ENCODE measurements at regions not wholly inside any gene's neighbourhood (a gene's known extent, or its start where the extent isn't known, plus 50 kb on each side); places are given as distances from the start of the nearest gene placed in this dataset.

DNA sequence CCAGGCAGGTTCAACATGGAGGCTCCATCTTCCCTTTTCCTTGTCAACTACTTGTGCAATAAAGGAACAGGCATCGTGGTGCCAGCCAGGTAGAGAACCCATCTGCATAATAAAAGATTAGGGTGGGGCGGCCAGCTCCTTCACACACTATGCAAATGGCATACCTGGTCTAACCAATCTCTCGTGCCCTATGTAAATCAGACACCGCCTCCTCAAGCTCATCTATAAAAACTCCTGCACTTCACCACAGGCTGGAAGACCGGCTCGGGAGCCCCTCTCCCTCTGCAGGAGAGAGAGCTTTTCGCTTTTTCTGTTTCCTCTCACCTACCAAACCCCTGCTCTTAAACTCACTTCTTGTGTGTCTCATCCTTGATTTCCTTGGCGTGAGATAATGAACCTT lies 244.3 kb upstream of the PUM3 start:
- intact Hi-C loops (cut with DNase I), result no loop called here
- 71 to 88% methylated on average over 8 of the region's 8 CpGs for WGBS, 2 donors

DNA sequence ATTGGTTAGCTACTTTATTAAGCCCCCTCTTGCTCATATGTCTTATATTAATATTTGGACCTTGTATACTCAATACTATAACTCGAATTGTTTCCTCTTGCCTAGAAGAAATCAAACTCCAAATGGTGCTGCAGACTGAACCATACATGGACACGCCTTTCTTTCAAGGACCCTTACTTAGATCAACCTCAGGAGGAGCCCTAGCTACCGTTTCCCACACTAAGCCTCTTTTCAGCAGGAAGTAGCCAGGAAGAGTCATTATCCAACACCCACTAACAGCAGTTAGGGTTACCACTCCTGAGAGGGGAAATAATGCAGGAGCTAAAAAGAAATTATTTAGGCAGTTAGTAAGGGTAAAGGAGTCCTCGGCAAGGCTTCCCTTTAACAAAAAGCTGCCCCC lies 243.8 kb upstream of the PUM3 start:
- Histone ChIP-seq H3K36me3 (no peaks in the 10 kb centered on the region), H3K9me3 (no peaks in the 10 kb centered on the region), H3K4me1 (no peaks in the 10 kb centered on the region), H3K27ac (no peak overlapping the region), H3K27me3 (no peaks in the 10 kb centered on the region), H3K4me3 (no peak overlapping the region)
- TF ChIP-seq POLR2A (IDR thresholded peaks at IDR 0.05), result no peak
- TF ChIP-seq, protein P1, sequence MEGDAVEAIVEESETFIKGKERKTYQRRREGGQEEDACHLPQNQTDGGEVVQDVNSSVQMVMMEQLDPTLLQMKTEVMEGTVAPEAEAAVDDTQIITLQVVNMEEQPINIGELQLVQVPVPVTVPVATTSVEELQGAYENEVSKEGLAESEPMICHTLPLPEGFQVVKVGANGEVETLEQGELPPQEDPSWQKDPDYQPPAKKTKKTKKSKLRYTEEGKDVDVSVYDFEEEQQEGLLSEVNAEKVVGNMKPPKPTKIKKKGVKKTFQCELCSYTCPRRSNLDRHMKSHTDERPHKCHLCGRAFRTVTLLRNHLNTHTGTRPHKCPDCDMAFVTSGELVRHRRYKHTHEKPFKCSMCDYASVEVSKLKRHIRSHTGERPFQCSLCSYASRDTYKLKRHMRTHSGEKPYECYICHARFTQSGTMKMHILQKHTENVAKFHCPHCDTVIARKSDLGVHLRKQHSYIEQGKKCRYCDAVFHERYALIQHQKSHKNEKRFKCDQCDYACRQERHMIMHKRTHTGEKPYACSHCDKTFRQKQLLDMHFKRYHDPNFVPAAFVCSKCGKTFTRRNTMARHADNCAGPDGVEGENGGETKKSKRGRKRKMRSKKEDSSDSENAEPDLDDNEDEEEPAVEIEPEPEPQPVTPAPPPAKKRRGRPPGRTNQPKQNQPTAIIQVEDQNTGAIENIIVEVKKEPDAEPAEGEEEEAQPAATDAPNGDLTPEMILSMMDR (IDR thresholded peaks at IDR 0.05), result no peak
- no peak for TF ChIP-seq POLR2AphosphoS5 (IDR thresholded peaks at IDR 0.05)
- TF ChIP-seq EP300 (IDR thresholded peaks at IDR 0.05), result no peak
- no peak for DNase-seq
- intact Hi-C loops (cut with DNase I), result no loop called here
- WGBS, 2 donors, result 69 to 85% methylated on average over 4 of the region's 4 CpGs

More for the DNA sequence above, 244.3 kb upstream of the PUM3 start:
- Histone ChIP-seq H3K4me3 (no peak overlapping the region), H3K27ac (no peak overlapping the region), H3K4me1 (no peaks in the 10 kb centered on the region), H3K27me3 (no peaks in the 10 kb centered on the region), H3K9me3 (no peaks in the 10 kb centered on the region), H3K36me3 (no peaks in the 10 kb centered on the region)
- no peak for DNase-seq
- TF ChIP-seq POLR2AphosphoS5 (IDR thresholded peaks at IDR 0.05) (no peak), POLR2A (IDR thresholded peaks at IDR 0.05) (no peak), EP300 (IDR thresholded peaks at IDR 0.05) (no peak)
- TF ChIP-seq, protein P1 (IDR thresholded peaks at IDR 0.05), result no peak

DNA sequence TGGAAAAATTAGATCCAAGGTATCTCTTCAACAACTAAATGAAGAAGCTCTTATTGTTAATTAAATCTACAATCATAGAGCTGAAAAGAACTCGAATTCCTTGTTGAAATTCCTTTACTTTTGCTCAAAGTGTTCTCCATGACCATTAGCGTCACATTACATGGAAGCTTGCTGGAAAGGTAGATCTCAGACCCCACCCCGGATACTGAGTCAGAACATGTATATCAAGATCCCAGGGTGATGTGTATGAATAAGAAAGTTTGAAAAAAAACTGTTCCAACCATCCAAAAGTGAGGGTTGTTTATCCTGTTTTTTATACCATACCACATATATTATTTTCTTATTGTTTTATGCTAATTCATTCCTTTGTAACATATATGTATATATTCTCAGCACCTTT lies 237.1 kb upstream of the PUM3 start:
- intact Hi-C loops (cut with DNase I), result no loop called here
- H3K4me3 ChIP-seq, result no peak overlapping the region
- no peak overlapping the region for H3K27ac ChIP-seq
- 70 to 87% methylated on average over 3 of the region's 3 CpGs for WGBS, 2 donors
- H3K27me3 ChIP-seq, result no peaks in the 10 kb centered on the region
- DNase-seq, result no peak
- H3K4me1 ChIP-seq, result no peaks in the 10 kb centered on the region
- H3K36me3 ChIP-seq, result no peaks in the 10 kb centered on the region
- H3K9me3 ChIP-seq, result peaks cover 0 to 5% (median 0%) of the 10 kb centered on the region in 4 donors
- TF ChIP-seq POLR2A (IDR thresholded peaks at IDR 0.05), result no peak
- TF ChIP-seq EP300 (IDR thresholded peaks at IDR 0.05), result no peak
- TF ChIP-seq, protein P1 (IDR thresholded peaks at IDR 0.05), result no peak
- no peak for TF ChIP-seq POLR2AphosphoS5 (IDR thresholded peaks at IDR 0.05)

DNA sequence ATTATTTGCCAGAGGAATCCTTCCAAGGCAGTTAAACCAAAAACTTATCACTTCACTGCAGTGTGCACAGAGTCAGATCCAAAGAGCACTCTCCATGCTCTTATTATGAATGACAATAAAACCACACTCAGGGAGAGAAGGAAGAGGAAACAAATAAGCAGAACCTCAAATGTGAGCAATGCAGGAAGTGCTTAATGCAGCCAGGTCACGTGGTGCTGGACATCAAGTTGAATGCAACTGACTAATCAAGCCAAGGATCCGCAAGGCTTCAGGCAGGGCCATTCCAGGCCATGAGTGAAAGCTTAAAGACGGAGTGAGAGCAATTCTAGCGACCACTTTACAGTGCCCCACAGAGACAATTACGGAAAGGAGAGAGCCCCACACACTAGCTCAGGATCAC lies 230.4 kb upstream of the PUM3 start:
- H3K27ac ChIP-seq, result no peak overlapping the region
- intact Hi-C loops (cut with DNase I), result no loop called here
- WGBS, 2 donors, result 71 to 75% methylated on average over 5 of the region's 5 CpGs

More for the DNA sequence above, 230.4 kb upstream of the PUM3 start:
- DNase-seq, result no peak
- Histone ChIP-seq H3K27me3 (no peaks in the 10 kb centered on the region), H3K9me3 (peaks cover 0 to 5% (median 0%) of the 10 kb centered on the region in 4 donors), H3K36me3 (no peaks in the 10 kb centered on the region), H3K4me1 (no peaks in the 10 kb centered on the region), H3K4me3 (no peak overlapping the region)
- TF ChIP-seq EP300 (IDR thresholded peaks at IDR 0.05), result no peak
- TF ChIP-seq, protein P1 (IDR thresholded peaks at IDR 0.05), result no peak
- no peak for TF ChIP-seq POLR2AphosphoS5 (IDR thresholded peaks at IDR 0.05)
- TF ChIP-seq POLR2A (IDR thresholded peaks at IDR 0.05), result no peak

Data from sigmoid colon (tissue), 6 donors.